ENCODE measurements at regions not wholly inside any gene's neighbourhood (a gene's known extent, or its start where the extent isn't known, plus 50 kb on each side); places are given as distances from the start of the nearest gene placed in this dataset.

DNA sequence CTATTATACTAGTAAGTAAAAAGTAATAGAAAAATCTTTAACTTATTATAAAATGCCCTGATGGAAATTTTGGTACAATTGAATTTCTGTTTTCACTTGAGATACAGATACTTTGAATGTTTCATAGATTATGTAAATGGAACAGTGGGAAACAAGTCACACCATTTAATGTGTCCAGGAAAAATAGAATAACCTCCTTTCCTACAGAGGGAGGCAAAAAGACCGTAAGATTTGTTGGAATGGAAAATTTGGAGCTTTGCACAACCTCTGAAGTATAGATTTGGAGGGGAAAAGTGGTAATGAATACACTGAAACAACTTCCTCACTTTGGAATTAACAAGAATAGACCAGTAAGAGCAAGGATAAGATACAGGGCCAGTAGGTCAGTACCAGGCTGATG is 149.2 kb upstream of the L3MBTL4 start:
- TF ChIP-seq, protein P1, sequence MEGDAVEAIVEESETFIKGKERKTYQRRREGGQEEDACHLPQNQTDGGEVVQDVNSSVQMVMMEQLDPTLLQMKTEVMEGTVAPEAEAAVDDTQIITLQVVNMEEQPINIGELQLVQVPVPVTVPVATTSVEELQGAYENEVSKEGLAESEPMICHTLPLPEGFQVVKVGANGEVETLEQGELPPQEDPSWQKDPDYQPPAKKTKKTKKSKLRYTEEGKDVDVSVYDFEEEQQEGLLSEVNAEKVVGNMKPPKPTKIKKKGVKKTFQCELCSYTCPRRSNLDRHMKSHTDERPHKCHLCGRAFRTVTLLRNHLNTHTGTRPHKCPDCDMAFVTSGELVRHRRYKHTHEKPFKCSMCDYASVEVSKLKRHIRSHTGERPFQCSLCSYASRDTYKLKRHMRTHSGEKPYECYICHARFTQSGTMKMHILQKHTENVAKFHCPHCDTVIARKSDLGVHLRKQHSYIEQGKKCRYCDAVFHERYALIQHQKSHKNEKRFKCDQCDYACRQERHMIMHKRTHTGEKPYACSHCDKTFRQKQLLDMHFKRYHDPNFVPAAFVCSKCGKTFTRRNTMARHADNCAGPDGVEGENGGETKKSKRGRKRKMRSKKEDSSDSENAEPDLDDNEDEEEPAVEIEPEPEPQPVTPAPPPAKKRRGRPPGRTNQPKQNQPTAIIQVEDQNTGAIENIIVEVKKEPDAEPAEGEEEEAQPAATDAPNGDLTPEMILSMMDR (IDR thresholded peaks at IDR 0.05): no peak
- TF ChIP-seq, protein P2, sequence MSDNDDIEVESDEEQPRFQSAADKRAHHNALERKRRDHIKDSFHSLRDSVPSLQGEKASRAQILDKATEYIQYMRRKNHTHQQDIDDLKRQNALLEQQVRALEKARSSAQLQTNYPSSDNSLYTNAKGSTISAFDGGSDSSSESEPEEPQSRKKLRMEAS (CRISPR knock-in tag; IDR thresholded peaks at IDR 0.05): no peak
- TF ChIP-seq CBFB (CRISPR knock-in tag; IDR thresholded peaks at IDR 0.05; ENCODE audit: low read depth): no peak
- TF ChIP-seq FOXP1 (CRISPR knock-in tag; IDR thresholded peaks at IDR 0.05; ENCODE audit: borderline replicate concordance): no peak
- no peak for TF ChIP-seq TEAD4 (CRISPR knock-in tag; IDR thresholded peaks at IDR 0.05)
- TF ChIP-seq, protein P3, sequence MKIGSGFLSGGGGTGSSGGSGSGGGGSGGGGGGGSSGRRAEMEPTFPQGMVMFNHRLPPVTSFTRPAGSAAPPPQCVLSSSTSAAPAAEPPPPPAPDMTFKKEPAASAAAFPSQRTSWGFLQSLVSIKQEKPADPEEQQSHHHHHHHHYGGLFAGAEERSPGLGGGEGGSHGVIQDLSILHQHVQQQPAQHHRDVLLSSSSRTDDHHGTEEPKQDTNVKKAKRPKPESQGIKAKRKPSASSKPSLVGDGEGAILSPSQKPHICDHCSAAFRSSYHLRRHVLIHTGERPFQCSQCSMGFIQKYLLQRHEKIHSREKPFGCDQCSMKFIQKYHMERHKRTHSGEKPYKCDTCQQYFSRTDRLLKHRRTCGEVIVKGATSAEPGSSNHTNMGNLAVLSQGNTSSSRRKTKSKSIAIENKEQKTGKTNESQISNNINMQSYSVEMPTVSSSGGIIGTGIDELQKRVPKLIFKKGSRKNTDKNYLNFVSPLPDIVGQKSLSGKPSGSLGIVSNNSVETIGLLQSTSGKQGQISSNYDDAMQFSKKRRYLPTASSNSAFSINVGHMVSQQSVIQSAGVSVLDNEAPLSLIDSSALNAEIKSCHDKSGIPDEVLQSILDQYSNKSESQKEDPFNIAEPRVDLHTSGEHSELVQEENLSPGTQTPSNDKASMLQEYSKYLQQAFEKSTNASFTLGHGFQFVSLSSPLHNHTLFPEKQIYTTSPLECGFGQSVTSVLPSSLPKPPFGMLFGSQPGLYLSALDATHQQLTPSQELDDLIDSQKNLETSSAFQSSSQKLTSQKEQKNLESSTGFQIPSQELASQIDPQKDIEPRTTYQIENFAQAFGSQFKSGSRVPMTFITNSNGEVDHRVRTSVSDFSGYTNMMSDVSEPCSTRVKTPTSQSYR (CRISPR knock-in tag; IDR thresholded peaks at IDR 0.05): no peak
- no peak for TF ChIP-seq ZNF219 (CRISPR knock-in tag; IDR thresholded peaks at IDR 0.05; ENCODE audit: borderline replicate concordance)
